ENCODE measurements at regions not wholly inside any gene's neighbourhood (a gene's known extent, or its start where the extent isn't known, plus 50 kb on each side); places are given as distances from the start of the nearest gene placed in this dataset.

DNA sequence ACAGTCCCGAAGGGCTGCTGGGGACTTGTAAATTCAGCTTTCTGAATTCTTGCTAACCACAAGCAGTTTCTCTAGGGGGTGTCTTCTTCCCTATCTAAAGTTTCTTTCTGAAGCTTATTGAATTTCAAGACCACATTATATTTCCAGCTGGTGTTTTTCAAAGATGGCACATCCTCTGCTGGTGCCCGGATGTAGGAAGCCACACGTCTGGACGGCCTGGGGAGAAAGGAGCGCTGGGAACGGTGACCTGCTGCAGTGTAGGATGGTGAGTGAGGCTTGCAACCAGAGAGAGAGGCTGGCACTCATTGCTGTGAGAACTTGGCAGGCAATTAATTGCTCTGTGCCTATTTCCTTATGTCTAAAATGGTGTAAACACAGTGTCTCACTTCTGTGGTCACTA is 776.4 kb downstream of the TYW1 start:
- ChIA-PET POLR2A (ENCODE audit: unreplicated experiment) (no interaction called here), CTCF (no interaction called here)
- Histone ChIP-seq H2BK120ac (ENCODE audit: low read depth, low read length) (no peak overlapping the region), H2AK5ac (ENCODE audit: low read depth, low read length) (no peak overlapping the region), H3K9me3 (ENCODE audit: control insufficient read depth, insufficient read depth, low read length) (peaks cover 32% of the 10 kb centered on the region), H3K4me3 (ENCODE audit: insufficient read depth, low read depth, low read length) (no peak overlapping the region), H4K5ac (ENCODE audit: low read depth, low read length) (no peak overlapping the region), H3K4ac (ENCODE audit: low read depth, low read length) (no peak overlapping the region), H4K91ac (ENCODE audit: insufficient read depth, low read depth, low read length) (no peak overlapping the region), H3K23ac (ENCODE audit: low read depth, low read length) (no peak overlapping the region), H3K9ac (ENCODE audit: low read depth, low read length) (no peak overlapping the region), H3K56ac (ENCODE audit: extremely low read depth, insufficient read depth, low read length) (no peak overlapping the region), H2AK9ac (replicated peaks; ENCODE audit: low read depth, low read length, poor library complexity) (no peak overlapping the region), H3K9me1 (ENCODE audit: insufficient read depth, low read length) (no peaks in the 10 kb centered on the region), H3K36me3 (ENCODE audit: control insufficient read depth, insufficient read depth, low read length) (no peaks in the 10 kb centered on the region), H2BK15ac (ENCODE audit: low read depth, low read length) (no peak overlapping the region), H3K4me2 (ENCODE audit: low read depth, low read length) (no peak overlapping the region), H3K18ac (ENCODE audit: low read depth, low read length) (no peak overlapping the region), H3K4me1 (ENCODE audit: control insufficient read depth, insufficient read depth, low read length) (no peaks in the 10 kb centered on the region), H3K27me3 (ENCODE audit: control insufficient read depth, insufficient read depth, low read length) (no peaks in the 10 kb centered on the region), H2BK20ac (ENCODE audit: low read depth, low read length) (no peak overlapping the region), H4K8ac (ENCODE audit: low read depth in 2 of 2, low read length in 2 of 2) (no peak overlapping the region), H3K14ac (replicated peaks; ENCODE audit: low read depth, low read length) (no peak overlapping the region), H3K27ac (ENCODE audit: insufficient read depth, low read length) (no peak overlapping the region), H2AFZ (replicated peaks; ENCODE audit: low read length, poor library complexity) (no peak overlapping the region), H2BK5ac (ENCODE audit: low read depth, low read length, poor library complexity, severe bottlenecking) (no peak overlapping the region), H3K79me1 (ENCODE audit: low read depth in 1 of 2, low read length in 2 of 2) (no peaks in the 10 kb centered on the region), H4K20me1 (ENCODE audit: insufficient read depth, low read length) (no peaks in the 10 kb centered on the region)
- dilution Hi-C loops (cut with HindIII; ENCODE audit: low sequenced_read_pairs, unreplicated experiment) (no loop called here), in situ Hi-C loops (cut with MboI; ENCODE audit: low sequenced_read_pairs) (no loop called here), intact Hi-C loops (cut with micrococcal nuclease) (no loop called here)
- WGBS, 2 experiments (ENCODE audit: extremely low coverage in 2 of 2, insufficient read length in 1 of 2), result no CpG with 5 or more reads among the region's 6 CpGs
- no peak for DNase-seq
- ATAC-seq (ENCODE audit: low read depth), result no peak
- BruUV-seq (replicated peaks), result no TSS peak
- no peak for TF ChIP-seq MAZ (IDR thresholded peaks at IDR 0.05; ENCODE audit: borderline replicate concordance, low read depth, low read length)
- TF ChIP-seq, protein P1, sequence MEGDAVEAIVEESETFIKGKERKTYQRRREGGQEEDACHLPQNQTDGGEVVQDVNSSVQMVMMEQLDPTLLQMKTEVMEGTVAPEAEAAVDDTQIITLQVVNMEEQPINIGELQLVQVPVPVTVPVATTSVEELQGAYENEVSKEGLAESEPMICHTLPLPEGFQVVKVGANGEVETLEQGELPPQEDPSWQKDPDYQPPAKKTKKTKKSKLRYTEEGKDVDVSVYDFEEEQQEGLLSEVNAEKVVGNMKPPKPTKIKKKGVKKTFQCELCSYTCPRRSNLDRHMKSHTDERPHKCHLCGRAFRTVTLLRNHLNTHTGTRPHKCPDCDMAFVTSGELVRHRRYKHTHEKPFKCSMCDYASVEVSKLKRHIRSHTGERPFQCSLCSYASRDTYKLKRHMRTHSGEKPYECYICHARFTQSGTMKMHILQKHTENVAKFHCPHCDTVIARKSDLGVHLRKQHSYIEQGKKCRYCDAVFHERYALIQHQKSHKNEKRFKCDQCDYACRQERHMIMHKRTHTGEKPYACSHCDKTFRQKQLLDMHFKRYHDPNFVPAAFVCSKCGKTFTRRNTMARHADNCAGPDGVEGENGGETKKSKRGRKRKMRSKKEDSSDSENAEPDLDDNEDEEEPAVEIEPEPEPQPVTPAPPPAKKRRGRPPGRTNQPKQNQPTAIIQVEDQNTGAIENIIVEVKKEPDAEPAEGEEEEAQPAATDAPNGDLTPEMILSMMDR (conservative IDR thresholded peaks at IDR 0.05; ENCODE audit: low read depth, low read length), result no peak
- no peak for TF ChIP-seq POLR2A (IDR thresholded peaks at IDR 0.05; ENCODE audit: low read depth, low read length)
- TF ChIP-seq MAFK (IDR thresholded peaks at IDR 0.05; ENCODE audit: low read depth, low read length), result no peak
- TF ChIP-seq NFE2L2 (IDR thresholded peaks at IDR 0.05; ENCODE audit: low read depth, low read length), result no peak
- no peak for TF ChIP-seq SMC3 (IDR thresholded peaks at IDR 0.05; ENCODE audit: low read depth, low read length)
- TF ChIP-seq, protein P2, sequence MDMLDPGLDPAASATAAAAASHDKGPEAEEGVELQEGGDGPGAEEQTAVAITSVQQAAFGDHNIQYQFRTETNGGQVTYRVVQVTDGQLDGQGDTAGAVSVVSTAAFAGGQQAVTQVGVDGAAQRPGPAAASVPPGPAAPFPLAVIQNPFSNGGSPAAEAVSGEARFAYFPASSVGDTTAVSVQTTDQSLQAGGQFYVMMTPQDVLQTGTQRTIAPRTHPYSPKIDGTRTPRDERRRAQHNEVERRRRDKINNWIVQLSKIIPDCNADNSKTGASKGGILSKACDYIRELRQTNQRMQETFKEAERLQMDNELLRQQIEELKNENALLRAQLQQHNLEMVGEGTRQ (IDR thresholded peaks at IDR 0.05; ENCODE audit: low read depth, low read length), result no peak
- no peak for TF ChIP-seq MXI1 (IDR thresholded peaks at IDR 0.05; ENCODE audit: borderline replicate concordance, low read depth, low read length)
- no peak for TF ChIP-seq BHLHE40 (IDR thresholded peaks at IDR 0.05; ENCODE audit: low read depth, low read length)
- TF ChIP-seq RCOR1 (IDR thresholded peaks at IDR 0.05; ENCODE audit: insufficient replicate concordance, low read length), result no peak
- no peak for TF ChIP-seq CEBPB (IDR thresholded peaks at IDR 0.05; ENCODE audit: low read depth, low read length)
- no peak for TF ChIP-seq RAD21 (IDR thresholded peaks at IDR 0.05; ENCODE audit: low read length)
- TF ChIP-seq FOS (IDR thresholded peaks at IDR 0.05; ENCODE audit: low read depth, low read length), result no peak
- no peak for TF ChIP-seq RFX5 (IDR thresholded peaks at IDR 0.05; ENCODE audit: low read depth, low read length)
- TF ChIP-seq CHD1 (IDR thresholded peaks at IDR 0.05; ENCODE audit: low read depth, low read length), result no peak
- TF ChIP-seq, protein P3, sequence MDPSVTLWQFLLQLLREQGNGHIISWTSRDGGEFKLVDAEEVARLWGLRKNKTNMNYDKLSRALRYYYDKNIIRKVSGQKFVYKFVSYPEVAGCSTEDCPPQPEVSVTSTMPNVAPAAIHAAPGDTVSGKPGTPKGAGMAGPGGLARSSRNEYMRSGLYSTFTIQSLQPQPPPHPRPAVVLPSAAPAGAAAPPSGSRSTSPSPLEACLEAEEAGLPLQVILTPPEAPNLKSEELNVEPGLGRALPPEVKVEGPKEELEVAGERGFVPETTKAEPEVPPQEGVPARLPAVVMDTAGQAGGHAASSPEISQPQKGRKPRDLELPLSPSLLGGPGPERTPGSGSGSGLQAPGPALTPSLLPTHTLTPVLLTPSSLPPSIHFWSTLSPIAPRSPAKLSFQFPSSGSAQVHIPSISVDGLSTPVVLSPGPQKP (IDR thresholded peaks at IDR 0.05; ENCODE audit: borderline replicate concordance, low read depth, low read length), result no peak

All from IMR-90 (cell line).